GM12878 (cell line): ENCODE measurements at regions not wholly inside any gene's neighbourhood (a gene's known extent, or its start where the extent isn't known, plus 50 kb on each side); places are given as distances from the start of the nearest gene placed in this dataset.

ENCODE experiments used
- ATAC-seq: fragments of 200-7000 bp; cut with Tn5 transposase; 3 replicates; pipeline ENCODE4 v1.9.1; 2020; ENCODE audit warnings: mild to moderate bottlenecking, moderate library complexity
- BruUV-seq: library from RNA; stranded (reverse); fragments of 400-500 nt; replicated peaks from 2 replicates; lab custom pipeline; 2021; lab: Mats Ljungman, UMichigan
- CTCF ChIA-PET: fragments of 300-600 bp; sonication (Branson Sonifier 250); formaldehyde crosslinking; extraction: SDS; loops from one replicate; lab custom pipeline; 2021; ENCODE audit warnings: inconsistent platforms; lab: Yijun Ruan, JAX
- POLR2A ChIA-PET: fragments of 350-600 bp; formaldehyde crosslinking; extraction: SDS; loops from one replicate; lab custom pipeline; 2021; ENCODE audit warnings: inconsistent platforms; lab: Charles Lee
- RAD21 ChIA-PET: fragments of 300-600 bp; sonication (Branson Sonifier 250); formaldehyde crosslinking; loops from one replicate; lab custom pipeline; 2023; ENCODE audit warnings: antibody characterized with exemption; ENCODE audit not compliant: unreplicated experiment; lab: Charles Lee
- SMC1A ChIA-PET: fragments of 300-600 bp; sonication (Branson Sonifier 250); formaldehyde crosslinking; loops from one replicate; lab custom pipeline; 2023; ENCODE audit not compliant: unreplicated experiment, uncharacterized antibody; lab: Charles Lee
- DNase-seq: peaks from one replicate; pipeline ENCODE4 v3.0.0-alpha.2; 2011; ENCODE audit warnings: low read depth, low spot score
- FAIRE-seq: peaks from 3 replicates; lab custom pipeline; 2011; peaks lifted over from hg19 to GRCh38; lab: Jason Lieb, UNC
- H2AFZ ChIP-seq: 2 replicates; pipeline ENCODE4 v1.6.0; 2011; ENCODE audit warnings: low read depth, low read length, control low read depth; ENCODE audit not compliant: control insufficient read depth
- H3K27ac ChIP-seq: 2 replicates; pipeline ENCODE4 v1.5.1; 2011; ENCODE audit warnings: control low read depth; ENCODE audit not compliant: control insufficient read depth, insufficient read depth
- H3K27me3 ChIP-seq, 2 experiments: replicated peaks in 1 of 2; 2 replicates each; pipeline versions ENCODE4 v1.6.0 to v1.6.1; 2011; ENCODE audit warnings: low read length in 1 of 2; ENCODE audit not compliant: control insufficient read depth in 2 of 2, insufficient read depth in 2 of 2
- H3K36me3 ChIP-seq, 2 experiments: 2 replicates each; pipeline ENCODE4 v1.5.1; 2011; ENCODE audit warnings: low read length in 1 of 2; ENCODE audit not compliant: control insufficient read depth in 2 of 2, insufficient read depth in 2 of 2
- H3K4me1 ChIP-seq: 2 replicates; pipeline ENCODE4 v1.6.1; 2011; ENCODE audit warnings: mild to moderate bottlenecking, low read length, moderate library complexity, mixed read lengths; ENCODE audit not compliant: control insufficient read depth, insufficient read depth
- H3K4me2 ChIP-seq: 2 replicates; pipeline ENCODE4 v1.6.0; 2011; ENCODE audit warnings: control low read depth; ENCODE audit not compliant: control insufficient read depth, insufficient read depth
- H3K4me3 ChIP-seq: fragments of 200-600 bp; sonication (generic); 2 replicates; pipeline ENCODE4 v1.5.1; 2016
- H3K79me2 ChIP-seq: 2 replicates; pipeline ENCODE4 v1.6.0; 2011; ENCODE audit warnings: low read length; ENCODE audit not compliant: control insufficient read depth, insufficient read depth
- H3K9ac ChIP-seq: 2 replicates; pipeline ENCODE4 v1.8.0; 2011; ENCODE audit warnings: low read length, control low read depth, mixed read lengths; ENCODE audit not compliant: control insufficient read depth, insufficient read depth
- H3K9me3 ChIP-seq: replicated peaks from 3 replicates; pipeline ENCODE4 v1.5.1; 2011; ENCODE audit warnings: mild to moderate bottlenecking, low read length; ENCODE audit not compliant: control insufficient read depth, insufficient read depth
- H4K20me1 ChIP-seq: 2 replicates; pipeline ENCODE4 v1.6.0; 2011; ENCODE audit not compliant: control insufficient read depth, insufficient read depth
- CBX3 ChIP-seq: fragments of 200-600 bp; sonication (generic); IDR thresholded peaks from 2 replicates; pipeline ENCODE4 v1.6.1; 2016; ENCODE audit warnings: low read depth, borderline replicate concordance
- FOXK2 ChIP-seq: fragments of 450-650 bp; IDR thresholded peaks from 2 replicates; pipeline ENCODE4 v1.6.1; 2017; ENCODE audit warnings: mild to moderate bottlenecking, moderate library complexity
- IKZF2 ChIP-seq, 2 experiments: fragments of 450-650 bp; IDR thresholded peaks; 2 replicates each; pipeline ENCODE4 v1.6.1; 2017; ENCODE audit warnings: mild to moderate bottlenecking in 2 of 2, moderate library complexity in 2 of 2
- MEF2A ChIP-seq: IDR thresholded peaks from 2 replicates; pipeline ENCODE4 v1.6.1; 2011; ENCODE audit warnings: low read depth, mild to moderate bottlenecking, low read length, moderate library complexity; ENCODE audit not compliant: insufficient read depth
- MXI1 ChIP-seq: fragments of 150-350 bp; IDR thresholded peaks from 2 replicates; pipeline ENCODE4 v1.6.1; 2011; ENCODE audit warnings: low read depth, mild to moderate bottlenecking, inconsistent platforms, low read length, improper control_type of control experiment
- NFXL1 ChIP-seq: fragments of 450-650 bp; IDR thresholded peaks from 2 replicates; pipeline ENCODE4 v1.6.1; 2017; ENCODE audit warnings: antibody characterized with exemption, mild to moderate bottlenecking, borderline replicate concordance
- POLR2A ChIP-seq: IDR thresholded peaks from 2 replicates; pipeline ENCODE4 v1.6.1; 2011; ENCODE audit warnings: low read depth, mild to moderate bottlenecking, low read length
- RB1 ChIP-seq: fragments of 450-650 bp; formaldehyde crosslinking; IDR thresholded peaks from 2 replicates; pipeline ENCODE4 v1.6.1; 2017; ENCODE audit warnings: mild to moderate bottlenecking, borderline replicate concordance
- SIN3A ChIP-seq: IDR thresholded peaks from 2 replicates; pipeline ENCODE4 v1.6.1; 2012; ENCODE audit warnings: low read depth, low read length, improper control_type of control experiment
- SMAD5 ChIP-seq: IDR thresholded peaks from 2 replicates; pipeline ENCODE4 v1.6.1; 2016; ENCODE audit warnings: antibody characterized with exemption, low read depth
- TAF1 ChIP-seq: IDR thresholded peaks from 2 replicates; pipeline ENCODE4 v1.6.1; 2011; ENCODE audit warnings: mild to moderate bottlenecking, low read depth, low read length, borderline replicate concordance
- TCF12 ChIP-seq: IDR thresholded peaks from 2 replicates; pipeline ENCODE4 v1.6.1; 2011; ENCODE audit warnings: low read depth, mild to moderate bottlenecking, low read length
- ZNF217 ChIP-seq: fragments of 450-650 bp; IDR thresholded peaks from 2 replicates; pipeline ENCODE4 v1.6.1; 2017; ENCODE audit warnings: antibody characterized with exemption, mild to moderate bottlenecking
- ZNF24 ChIP-seq: fragments of 450-650 bp; IDR thresholded peaks from 2 replicates; pipeline ENCODE4 v1.6.1; 2017; ENCODE audit warnings: antibody characterized with exemption, mild to moderate bottlenecking
- WGBS: methylation state at CpG from one replicate; pipeline ENCODE4 v1.1.6; 2016; ENCODE audit warnings: low lambda C conversion rate; ENCODE audit not compliant: insufficient replicate concordance, insufficient coverage; ENCODE audit errors: missing lambda C conversion rate; 5-methylcytosine and 5-hydroxymethylcytosine counted together
- in situ Hi-C: fragments of 300-500 bp; cut with MboI; formaldehyde crosslinking; loops from 9 replicates; pipeline ENCODE4 v1.14.3; 2018; ENCODE audit warnings: mixed read lengths
- intact Hi-C: fragments of 100-400 bp; cut with micrococcal nuclease; formaldehyde crosslinking; loops from one replicate; pipeline ENCODE4 v1.14.2; 2022; ENCODE audit not compliant: unreplicated experiment
- TF ChIP-seq, protein P1 (sequence below): fragments of 450-650 bp; IDR thresholded peaks from 2 replicates; pipeline ENCODE4 v1.6.1; 2018; ENCODE audit warnings: borderline replicate concordance, mild to moderate bottlenecking; ENCODE audit not compliant: partially characterized antibody
- TF ChIP-seq, protein P2 (sequence below): IDR thresholded peaks from 2 replicates; pipeline ENCODE4 v1.6.1; 2011; ENCODE audit warnings: mild to moderate bottlenecking, low read depth, low read length, moderate library complexity; ENCODE audit not compliant: insufficient replicate concordance
- TF ChIP-seq, protein P3 (sequence below): IDR thresholded peaks from 2 replicates; pipeline ENCODE4 v1.6.1; 2012; ENCODE audit warnings: improper control_type of control experiment, low read depth, low read length; ENCODE audit not compliant: insufficient replicate concordance

DNA sequence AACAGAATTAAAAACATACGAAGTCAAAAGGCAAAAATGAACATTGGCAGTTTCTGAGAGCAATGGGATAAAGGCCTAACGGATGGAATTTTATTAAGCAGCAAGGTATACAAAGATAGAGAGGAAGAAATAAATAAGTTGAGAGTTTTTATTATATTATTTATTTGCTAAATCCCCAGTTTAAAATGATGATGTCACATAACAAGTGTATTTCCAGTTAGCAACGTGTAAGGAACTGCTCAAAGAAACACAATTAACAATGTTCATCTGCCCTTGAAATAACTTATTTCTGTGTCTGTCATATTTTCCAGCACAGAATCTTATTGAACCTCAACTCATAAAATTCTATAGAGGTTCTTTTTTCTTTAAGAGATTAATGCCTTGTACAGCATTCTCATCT is 108.6 kb upstream of the TMEM106B start:
- H3K4me1 ChIP-seq = no peaks in the 10 kb centered on the region
- CTCF ChIA-PET = no interaction called here
- intact Hi-C loops = no loop called here
- no peak overlapping the region for H3K9ac ChIP-seq
- ATAC-seq (no peak), FAIRE-seq (no peak), DNase-seq (no peak)
- no peak overlapping the region for H3K4me2 ChIP-seq
- H3K27ac ChIP-seq = no peak overlapping the region
- H2AFZ ChIP-seq = no peak overlapping the region
- in situ Hi-C loops = no loop called here
- BruUV-seq = no TSS peak
- no peaks in the 10 kb centered on the region for H3K9me3 ChIP-seq
- no peaks in the 10 kb centered on the region for H3K79me2 ChIP-seq
- POLR2A ChIA-PET = no interaction called here
- no peaks in the 10 kb centered on the region for H3K36me3 ChIP-seq
- H3K27me3 ChIP-seq = no peaks in the 10 kb centered on the region
- SMC1A ChIA-PET = no interaction called here
- 22% methylated on average over 3 of the region's 3 CpGs for WGBS
- H3K4me3 ChIP-seq = no peak overlapping the region
- RAD21 ChIA-PET = no interaction called here
- no peaks in the 10 kb centered on the region for H4K20me1 ChIP-seq
- TF ChIP-seq, protein P1, sequence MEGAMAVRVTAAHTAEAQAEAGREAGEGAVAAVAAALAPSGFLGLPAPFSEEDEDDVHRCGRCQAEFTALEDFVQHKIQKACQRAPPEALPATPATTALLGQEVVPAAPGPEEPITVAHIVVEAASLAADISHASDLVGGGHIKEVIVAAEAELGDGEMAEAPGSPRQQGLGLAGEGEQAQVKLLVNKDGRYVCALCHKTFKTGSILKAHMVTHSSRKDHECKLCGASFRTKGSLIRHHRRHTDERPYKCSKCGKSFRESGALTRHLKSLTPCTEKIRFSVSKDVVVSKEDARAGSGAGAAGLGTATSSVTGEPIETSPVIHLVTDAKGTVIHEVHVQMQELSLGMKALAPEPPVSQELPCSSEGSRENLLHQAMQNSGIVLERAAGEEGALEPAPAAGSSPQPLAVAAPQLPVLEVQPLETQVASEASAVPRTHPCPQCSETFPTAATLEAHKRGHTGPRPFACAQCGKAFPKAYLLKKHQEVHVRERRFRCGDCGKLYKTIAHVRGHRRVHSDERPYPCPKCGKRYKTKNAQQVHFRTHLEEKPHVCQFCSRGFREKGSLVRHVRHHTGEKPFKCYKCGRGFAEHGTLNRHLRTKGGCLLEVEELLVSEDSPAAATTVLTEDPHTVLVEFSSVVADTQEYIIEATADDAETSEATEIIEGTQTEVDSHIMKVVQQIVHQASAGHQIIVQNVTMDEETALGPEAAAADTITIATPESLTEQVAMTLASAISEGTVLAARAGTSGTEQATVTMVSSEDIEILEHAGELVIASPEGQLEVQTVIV = no peak
- TF ChIP-seq SMAD5 = no peak
- no peak for TF ChIP-seq IKZF2 (IDR thresholded peaks at IDR 0.05)
- no peak for TF ChIP-seq NFXL1
- TF ChIP-seq ZNF217 = no peak
- TF ChIP-seq MXI1 = no peak
- no peak for TF ChIP-seq FOXK2
- TF ChIP-seq TCF12 = no peak
- TF ChIP-seq, protein P2, sequence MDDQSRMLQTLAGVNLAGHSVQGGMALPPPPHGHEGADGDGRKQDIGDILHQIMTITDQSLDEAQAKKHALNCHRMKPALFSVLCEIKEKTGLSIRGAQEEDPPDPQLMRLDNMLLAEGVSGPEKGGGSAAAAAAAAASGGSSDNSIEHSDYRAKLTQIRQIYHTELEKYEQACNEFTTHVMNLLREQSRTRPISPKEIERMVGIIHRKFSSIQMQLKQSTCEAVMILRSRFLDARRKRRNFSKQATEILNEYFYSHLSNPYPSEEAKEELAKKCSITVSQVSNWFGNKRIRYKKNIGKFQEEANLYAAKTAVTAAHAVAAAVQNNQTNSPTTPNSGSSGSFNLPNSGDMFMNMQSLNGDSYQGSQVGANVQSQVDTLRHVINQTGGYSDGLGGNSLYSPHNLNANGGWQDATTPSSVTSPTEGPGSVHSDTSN = no peak
- no peak for TF ChIP-seq MEF2A
- TF ChIP-seq TAF1 = no peak
- TF ChIP-seq RB1 = no peak
- TF ChIP-seq CBX3 = no peak
- TF ChIP-seq ZNF24 = no peak
- no peak for TF ChIP-seq POLR2A
- no peak for TF ChIP-seq SIN3A
- TF ChIP-seq, protein P3, sequence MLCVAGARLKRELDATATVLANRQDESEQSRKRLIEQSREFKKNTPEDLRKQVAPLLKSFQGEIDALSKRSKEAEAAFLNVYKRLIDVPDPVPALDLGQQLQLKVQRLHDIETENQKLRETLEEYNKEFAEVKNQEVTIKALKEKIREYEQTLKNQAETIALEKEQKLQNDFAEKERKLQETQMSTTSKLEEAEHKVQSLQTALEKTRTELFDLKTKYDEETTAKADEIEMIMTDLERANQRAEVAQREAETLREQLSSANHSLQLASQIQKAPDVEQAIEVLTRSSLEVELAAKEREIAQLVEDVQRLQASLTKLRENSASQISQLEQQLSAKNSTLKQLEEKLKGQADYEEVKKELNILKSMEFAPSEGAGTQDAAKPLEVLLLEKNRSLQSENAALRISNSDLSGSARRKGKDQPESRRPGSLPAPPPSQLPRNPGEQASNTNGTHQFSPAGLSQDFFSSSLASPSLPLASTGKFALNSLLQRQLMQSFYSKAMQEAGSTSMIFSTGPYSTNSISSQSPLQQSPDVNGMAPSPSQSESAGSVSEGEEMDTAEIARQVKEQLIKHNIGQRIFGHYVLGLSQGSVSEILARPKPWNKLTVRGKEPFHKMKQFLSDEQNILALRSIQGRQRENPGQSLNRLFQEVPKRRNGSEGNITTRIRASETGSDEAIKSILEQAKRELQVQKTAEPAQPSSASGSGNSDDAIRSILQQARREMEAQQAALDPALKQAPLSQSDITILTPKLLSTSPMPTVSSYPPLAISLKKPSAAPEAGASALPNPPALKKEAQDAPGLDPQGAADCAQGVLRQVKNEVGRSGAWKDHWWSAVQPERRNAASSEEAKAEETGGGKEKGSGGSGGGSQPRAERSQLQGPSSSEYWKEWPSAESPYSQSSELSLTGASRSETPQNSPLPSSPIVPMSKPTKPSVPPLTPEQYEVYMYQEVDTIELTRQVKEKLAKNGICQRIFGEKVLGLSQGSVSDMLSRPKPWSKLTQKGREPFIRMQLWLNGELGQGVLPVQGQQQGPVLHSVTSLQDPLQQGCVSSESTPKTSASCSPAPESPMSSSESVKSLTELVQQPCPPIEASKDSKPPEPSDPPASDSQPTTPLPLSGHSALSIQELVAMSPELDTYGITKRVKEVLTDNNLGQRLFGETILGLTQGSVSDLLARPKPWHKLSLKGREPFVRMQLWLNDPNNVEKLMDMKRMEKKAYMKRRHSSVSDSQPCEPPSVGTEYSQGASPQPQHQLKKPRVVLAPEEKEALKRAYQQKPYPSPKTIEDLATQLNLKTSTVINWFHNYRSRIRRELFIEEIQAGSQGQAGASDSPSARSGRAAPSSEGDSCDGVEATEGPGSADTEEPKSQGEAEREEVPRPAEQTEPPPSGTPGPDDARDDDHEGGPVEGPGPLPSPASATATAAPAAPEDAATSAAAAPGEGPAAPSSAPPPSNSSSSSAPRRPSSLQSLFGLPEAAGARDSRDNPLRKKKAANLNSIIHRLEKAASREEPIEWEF = no peak
